ENCODE measurements at regions not wholly inside any gene's neighbourhood (a gene's known extent, or its start where the extent isn't known, plus 50 kb on each side); places are given as distances from the start of the nearest gene placed in this dataset.

GRCh38 chr12:11564984-11565651 lies 84.4 kb upstream of the ETV6 start:
- no peak for TF ChIP-seq CEBPB (IDR thresholded peaks at IDR 0.05)
- TF ChIP-seq YY1 (IDR thresholded peaks at IDR 0.05; ENCODE audit: low read depth), result no peak
- no peak for TF ChIP-seq CREB1 (IDR thresholded peaks at IDR 0.05; ENCODE audit: low read depth)
- TF ChIP-seq EP300 (IDR thresholded peaks at IDR 0.05; ENCODE audit: borderline replicate concordance), result no peak
- TF ChIP-seq FOXM1 (IDR thresholded peaks at IDR 0.05; ENCODE audit: borderline replicate concordance, low read depth), result no peak
- no peak for TF ChIP-seq MAX (IDR thresholded peaks at IDR 0.05)
- no peak for TF ChIP-seq USF1 (IDR thresholded peaks at IDR 0.05)
- TF ChIP-seq NFIC (IDR thresholded peaks at IDR 0.05), result no peak
- no peak for TF ChIP-seq RAD21 (IDR thresholded peaks at IDR 0.05; ENCODE audit: low read depth)
- TF ChIP-seq TAF1 (IDR thresholded peaks at IDR 0.05; ENCODE audit: low read depth), result no peak
- no peak for TF ChIP-seq ZBTB7A (IDR thresholded peaks at IDR 0.05; ENCODE audit: low read depth)

Measured in Ishikawa (cell line).